Liver (tissue), 8 donors: ENCODE measurements at regions not wholly inside any gene's neighbourhood (a gene's known extent, or its start where the extent isn't known, plus 50 kb on each side); places are given as distances from the start of the nearest gene placed in this dataset.

ENCODE experiments used
- DNase-seq: peaks from one replicate; pipeline ENCODE4 v3.0.0-alpha.2; 2017; ENCODE audit warnings: low spot score
- H3K27ac ChIP-seq, 2 donors: one replicate each; pipeline ENCODE4 v1.7.0; 2013; ENCODE audit warnings: inconsistent platforms in 2 of 2, low read length in 2 of 2, control low read depth in 1 of 2, low read depth in 1 of 2, mild to moderate bottlenecking in 1 of 2
- H3K27me3 ChIP-seq, 4 donors: one replicate each; pipeline versions ENCODE4 v1.6.1 to v1.7.0; 2013; ENCODE audit warnings: low read length in 3 of 4, inconsistent platforms in 1 of 4, mild to moderate bottlenecking in 1 of 4, moderate library complexity in 1 of 4; ENCODE audit not compliant: control insufficient read depth in 4 of 4, insufficient read depth in 4 of 4
- H3K36me3 ChIP-seq, 4 donors: one replicate each; pipeline versions ENCODE4 v1.6.1 to v1.7.0; 2013; ENCODE audit warnings: low read length in 3 of 4, mild to moderate bottlenecking in 3 of 4, low read depth in 1 of 4, moderate library complexity in 1 of 4; ENCODE audit not compliant: control insufficient read depth in 4 of 4, insufficient read depth in 3 of 4
- H3K4me1 ChIP-seq, 4 donors: one replicate each; pipeline versions ENCODE4 v1.6.1 to v1.7.0; 2013; ENCODE audit warnings: low read length in 3 of 4, mild to moderate bottlenecking in 3 of 4, moderate library complexity in 1 of 4; ENCODE audit not compliant: control insufficient read depth in 4 of 4, insufficient read depth in 4 of 4
- H3K4me3 ChIP-seq, 3 donors: one replicate each; pipeline versions ENCODE4 v1.6.1 to v1.7.0; 2013; ENCODE audit warnings: low read length in 3 of 3, control low read depth in 1 of 3, low read depth in 1 of 3, mild to moderate bottlenecking in 1 of 3
- H3K9ac ChIP-seq, 2 donors: one replicate each; pipeline ENCODE4 v1.7.0; 2013; ENCODE audit warnings: low read length in 2 of 2, mild to moderate bottlenecking in 2 of 2, moderate library complexity in 2 of 2, control low read depth in 1 of 2, low read depth in 1 of 2
- H3K9me3 ChIP-seq, 4 donors: one replicate each; pipeline versions ENCODE4 v1.6.1 to v1.7.0; 2013; ENCODE audit warnings: low read length in 3 of 4; ENCODE audit not compliant: control insufficient read depth in 4 of 4
- CTCF ChIP-seq: fragments of 150-350 bp; IDR thresholded peaks from 2 replicates; pipeline ENCODE4 v1.5.1; 2017; ENCODE audit warnings: improper control_type of control experiment, low read depth, low read length; ENCODE audit not compliant: missing input control
- EGR1 ChIP-seq, 2 donors: IDR thresholded peaks; 2 replicates each; pipeline ENCODE4 v1.6.1; 2016 to 2018; ENCODE audit warnings: antibody characterized with exemption in 2 of 2, low read depth in 2 of 2
- FOXA2 ChIP-seq: IDR thresholded peaks from 2 replicates; pipeline ENCODE4 v1.6.1; 2016; ENCODE audit warnings: antibody characterized with exemption
- GABPA ChIP-seq, 2 donors: IDR thresholded peaks in 1 of 2; conservative IDR thresholded peaks in 1 of 2; 2 replicates each; pipeline ENCODE4 v1.6.1; 2016; ENCODE audit warnings: antibody characterized with exemption in 2 of 2, mild to moderate bottlenecking in 1 of 2, moderate library complexity in 1 of 2
- HNF4A ChIP-seq, 2 donors: conservative IDR thresholded peaks; 2 replicates each; pipeline ENCODE4 v1.6.1; 2016; ENCODE audit warnings: antibody characterized with exemption in 2 of 2, mild to moderate bottlenecking in 2 of 2
- HNF4G ChIP-seq: IDR thresholded peaks from 2 replicates; pipeline ENCODE4 v1.6.1; 2016; ENCODE audit warnings: antibody characterized with exemption
- JUND ChIP-seq, 2 donors: IDR thresholded peaks; 2 replicates each; pipeline ENCODE4 v1.6.1; 2016; ENCODE audit warnings: antibody characterized with exemption in 2 of 2
- NR2F2 ChIP-seq: IDR thresholded peaks from 2 replicates; pipeline ENCODE4 v1.6.1; 2016; ENCODE audit warnings: antibody characterized with exemption
- RAD21 ChIP-seq, 2 donors: IDR thresholded peaks; 2 replicates each; pipeline ENCODE4 v1.6.1; 2016; ENCODE audit warnings: antibody characterized with exemption in 2 of 2, mild to moderate bottlenecking in 2 of 2
- REST ChIP-seq: IDR thresholded peaks from 2 replicates; pipeline ENCODE4 v1.6.1; 2016; ENCODE audit warnings: antibody characterized with exemption, mild to moderate bottlenecking
- RXRA ChIP-seq, 2 donors: IDR thresholded peaks; 2 replicates each; pipeline ENCODE4 v1.6.1; 2017 to 2018; ENCODE audit warnings: antibody characterized with exemption in 2 of 2, mild to moderate bottlenecking in 1 of 2
- TAF1 ChIP-seq: conservative IDR thresholded peaks from 2 replicates; pipeline ENCODE4 v1.6.1; 2016; ENCODE audit warnings: antibody characterized with exemption, mild to moderate bottlenecking
- ZBTB33 ChIP-seq: IDR thresholded peaks from 2 replicates; pipeline ENCODE4 v1.6.1; 2016; ENCODE audit warnings: antibody characterized with exemption
- WGBS: extraction: QIAGEN DNeasy Blood & Tissue Kit; methylation state at CpG from one replicate; pipeline ENCODE4 v1.1.7; 2013; 5-methylcytosine and 5-hydroxymethylcytosine counted together
- donor health status: healthy.
- donor health status: healthy.
- donor health status: healthy.
- donor health status: healthy.
- donor health status: healthy.

- TF ChIP-seq REST = no peak
- TF ChIP-seq NR2F2 = no peak
- TF ChIP-seq JUND (IDR thresholded peaks at IDR 0.05) = no peak
- no peak for TF ChIP-seq FOXA2
- no peak for TF ChIP-seq RAD21 (IDR thresholded peaks at IDR 0.05)
- no peak for TF ChIP-seq HNF4G
- no peak for TF ChIP-seq GABPA (IDR thresholded peaks at IDR 0.05 in 1 of 2, conservative IDR thresholded peaks at IDR 0.05 in 1 of 2)
- no peak for TF ChIP-seq EGR1 (IDR thresholded peaks at IDR 0.05; ENCODE audit: low read depth in 2 of 2)
- TF ChIP-seq TAF1 = no peak
- TF ChIP-seq RXRA (IDR thresholded peaks at IDR 0.05) = no peak
Observed at GRCh38 chr7:124515106-124515830, 250.3 kb downstream of the GPR37 start (continued).

- no peak for DNase-seq
- H3K4me1 ChIP-seq = no peaks in the 10 kb centered on the region
- no peak overlapping the region for H3K27ac ChIP-seq
- no peak overlapping the region for H3K4me3 ChIP-seq
- H3K36me3 ChIP-seq = no peaks in the 10 kb centered on the region
- H3K27me3 ChIP-seq = no peaks in the 10 kb centered on the region
- WGBS = 70% methylated on average over 2 of the region's 2 CpGs
- no peak overlapping the region for H3K9ac ChIP-seq
- no peaks in the 10 kb centered on the region for H3K9me3 ChIP-seq
- no peak for TF ChIP-seq ZBTB33
Observed at GRCh38 chr7:124514471-124514870, 251.1 kb downstream of the GPR37 start.

- no peak for TF ChIP-seq NR2F2
- TF ChIP-seq JUND (IDR thresholded peaks at IDR 0.05) = no peak
- no peak for TF ChIP-seq ZBTB33
- TF ChIP-seq CTCF = no peak
- no peak for TF ChIP-seq HNF4A (conservative IDR thresholded peaks at IDR 0.05)
- TF ChIP-seq FOXA2 = no peak
- TF ChIP-seq EGR1 (IDR thresholded peaks at IDR 0.05; ENCODE audit: low read depth in 2 of 2) = no peak
- TF ChIP-seq HNF4G = no peak
- no peak for TF ChIP-seq RXRA (IDR thresholded peaks at IDR 0.05)
- Histone ChIP-seq H3K4me3 (no peak overlapping the region), H3K36me3 (no peaks in the 10 kb centered on the region), H3K4me1 (no peaks in the 10 kb centered on the region), H3K9me3 (no peaks in the 10 kb centered on the region), H3K27me3 (no peaks in the 10 kb centered on the region), H3K9ac (no peak overlapping the region), H3K27ac (no peak overlapping the region)
- DNase-seq = no peak
- 71% methylated on average over 3 of the region's 3 CpGs for WGBS
Observed at GRCh38 chr7:124497176-124497575, 268.4 kb downstream of the GPR37 start.
